ENCODE measurements at regions not wholly inside any gene's neighbourhood (a gene's known extent, or its start where the extent isn't known, plus 50 kb on each side); places are given as distances from the start of the nearest gene placed in this dataset.

DNA sequence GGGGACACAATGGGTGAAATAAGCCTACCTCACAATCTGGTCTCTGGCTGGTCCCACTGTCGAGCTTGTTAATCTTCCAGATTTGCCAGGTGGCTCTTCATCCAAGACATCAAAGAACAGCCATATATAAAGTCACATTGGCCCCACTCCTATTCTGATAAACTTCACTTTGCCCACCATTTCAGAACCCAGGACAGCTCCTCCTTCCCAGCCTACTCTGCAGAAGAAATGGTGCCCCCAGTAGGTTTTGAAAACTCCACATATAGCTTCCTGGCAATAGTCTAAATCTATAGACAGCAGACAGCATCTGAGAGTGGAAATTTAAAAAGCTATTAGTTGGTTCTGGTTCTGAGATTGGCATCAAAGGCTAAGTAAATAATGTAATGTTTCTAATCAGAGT lies 143.1 kb upstream of the PCSK2 start:
- no peaks in the 10 kb centered on the region for H3F3A ChIP-seq (ENCODE audit: insufficient read depth, low read length, poor library complexity, severe bottlenecking)
- TF ChIP-seq RAD21 (conservative IDR thresholded peaks at IDR 0.05) (no peak), EZH2 (IDR thresholded peaks at IDR 0.05; ENCODE audit: borderline replicate concordance, insufficient read depth, low read length, poor library complexity, severe bottlenecking) (no peak), TAF1 (IDR thresholded peaks at IDR 0.05; ENCODE audit: low read depth) (no peak)
- TF ChIP-seq, protein P1, sequence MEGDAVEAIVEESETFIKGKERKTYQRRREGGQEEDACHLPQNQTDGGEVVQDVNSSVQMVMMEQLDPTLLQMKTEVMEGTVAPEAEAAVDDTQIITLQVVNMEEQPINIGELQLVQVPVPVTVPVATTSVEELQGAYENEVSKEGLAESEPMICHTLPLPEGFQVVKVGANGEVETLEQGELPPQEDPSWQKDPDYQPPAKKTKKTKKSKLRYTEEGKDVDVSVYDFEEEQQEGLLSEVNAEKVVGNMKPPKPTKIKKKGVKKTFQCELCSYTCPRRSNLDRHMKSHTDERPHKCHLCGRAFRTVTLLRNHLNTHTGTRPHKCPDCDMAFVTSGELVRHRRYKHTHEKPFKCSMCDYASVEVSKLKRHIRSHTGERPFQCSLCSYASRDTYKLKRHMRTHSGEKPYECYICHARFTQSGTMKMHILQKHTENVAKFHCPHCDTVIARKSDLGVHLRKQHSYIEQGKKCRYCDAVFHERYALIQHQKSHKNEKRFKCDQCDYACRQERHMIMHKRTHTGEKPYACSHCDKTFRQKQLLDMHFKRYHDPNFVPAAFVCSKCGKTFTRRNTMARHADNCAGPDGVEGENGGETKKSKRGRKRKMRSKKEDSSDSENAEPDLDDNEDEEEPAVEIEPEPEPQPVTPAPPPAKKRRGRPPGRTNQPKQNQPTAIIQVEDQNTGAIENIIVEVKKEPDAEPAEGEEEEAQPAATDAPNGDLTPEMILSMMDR (IDR thresholded peaks at IDR 0.05; ENCODE audit: poor library complexity, severe bottlenecking), result no peak

DNA sequence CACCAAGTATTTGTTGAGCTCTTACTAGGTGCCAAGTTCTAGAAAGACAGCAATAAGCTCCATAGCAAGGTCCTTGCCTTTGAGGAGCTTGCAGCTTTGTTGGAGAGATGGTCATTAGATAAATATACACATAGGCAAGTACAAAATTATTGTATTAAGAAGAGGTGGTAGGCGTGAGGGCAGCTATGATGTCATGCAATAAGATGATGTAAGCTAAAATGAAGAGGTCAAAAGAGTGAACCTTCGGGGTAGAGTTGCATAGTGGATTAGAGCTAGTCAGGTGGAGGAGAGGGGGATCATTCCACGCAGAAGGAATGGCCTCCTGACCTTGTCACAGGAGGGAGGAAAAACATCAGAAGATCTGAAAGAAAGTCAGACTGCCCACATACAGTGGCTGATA lies 141.9 kb upstream of the PCSK2 start:
- Histone ChIP-seq H3F3A (ENCODE audit: insufficient read depth, low read length, poor library complexity, severe bottlenecking) (no peaks in the 10 kb centered on the region), H3K9me2 (ENCODE audit: insufficient read depth, low read length) (no peaks in the 10 kb centered on the region), H3K27me3 (ENCODE audit: insufficient read depth, low read depth, low read length) (no peaks in the 10 kb centered on the region), H3K4me2 (ENCODE audit: low read length) (no peak overlapping the region), H3K9ac (ENCODE audit: low read length) (no peak overlapping the region), H3K79me2 (replicated peaks; ENCODE audit: insufficient read depth, low read length) (no peaks in the 10 kb centered on the region), H3K9me3 (ENCODE audit: low read length) (no peaks in the 10 kb centered on the region), H3K27ac (ENCODE audit: low read length) (no peak overlapping the region), H3K4me3 (ENCODE audit: low read length) (no peak overlapping the region), H4K20me1 (ENCODE audit: insufficient read depth) (no peaks in the 10 kb centered on the region), H3K36me3 (ENCODE audit: insufficient read depth, low read length) (no peaks in the 10 kb centered on the region), H2AFZ (ENCODE audit: low read depth, low read length) (no peak overlapping the region)
- no peak for TF ChIP-seq EZH2 (IDR thresholded peaks at IDR 0.05; ENCODE audit: borderline replicate concordance, insufficient read depth, low read length, poor library complexity, severe bottlenecking)
- TF ChIP-seq SMC3 (conservative IDR thresholded peaks at IDR 0.05; ENCODE audit: poor library complexity), result no peak
- TF ChIP-seq EP300 (conservative IDR thresholded peaks at IDR 0.05; ENCODE audit: poor library complexity, severe bottlenecking), result no peak
- no peak for TF ChIP-seq MXI1 (conservative IDR thresholded peaks at IDR 0.05; ENCODE audit: poor library complexity, severe bottlenecking)
- TF ChIP-seq, protein P1 (IDR thresholded peaks at IDR 0.05; ENCODE audit: poor library complexity, severe bottlenecking), result no peak
- TF ChIP-seq RAD21 (conservative IDR thresholded peaks at IDR 0.05), result no peak

More for the DNA sequence above, 143.1 kb upstream of the PCSK2 start:
- Histone ChIP-seq H4K20me1 (ENCODE audit: insufficient read depth) (no peaks in the 10 kb centered on the region), H3K27me3 (ENCODE audit: insufficient read depth, low read depth, low read length) (no peaks in the 10 kb centered on the region), H3K9me3 (ENCODE audit: low read length) (no peaks in the 10 kb centered on the region), H3K4me2 (ENCODE audit: low read length) (no peak overlapping the region), H3K9ac (ENCODE audit: low read length) (no peak overlapping the region), H3K27ac (ENCODE audit: low read length) (no peak overlapping the region), H3K36me3 (ENCODE audit: insufficient read depth, low read length) (no peaks in the 10 kb centered on the region), H3K4me3 (ENCODE audit: low read length) (no peak overlapping the region), H2AFZ (ENCODE audit: low read depth, low read length) (no peak overlapping the region), H3K79me2 (replicated peaks; ENCODE audit: insufficient read depth, low read length) (no peaks in the 10 kb centered on the region), H3K9me2 (ENCODE audit: insufficient read depth, low read length) (no peaks in the 10 kb centered on the region)

GRCh38 chr20:17093782-17094181 lies 133.1 kb upstream of the PCSK2 start:
- no peak overlapping the region for H2AFZ ChIP-seq (ENCODE audit: low read depth, low read length)
- no peaks in the 10 kb centered on the region for H3K9me2 ChIP-seq (ENCODE audit: insufficient read depth, low read length)
- TF ChIP-seq POLR2AphosphoS5 (IDR thresholded peaks at IDR 0.05), result peak; percentile 37
- TF ChIP-seq, protein P2, sequence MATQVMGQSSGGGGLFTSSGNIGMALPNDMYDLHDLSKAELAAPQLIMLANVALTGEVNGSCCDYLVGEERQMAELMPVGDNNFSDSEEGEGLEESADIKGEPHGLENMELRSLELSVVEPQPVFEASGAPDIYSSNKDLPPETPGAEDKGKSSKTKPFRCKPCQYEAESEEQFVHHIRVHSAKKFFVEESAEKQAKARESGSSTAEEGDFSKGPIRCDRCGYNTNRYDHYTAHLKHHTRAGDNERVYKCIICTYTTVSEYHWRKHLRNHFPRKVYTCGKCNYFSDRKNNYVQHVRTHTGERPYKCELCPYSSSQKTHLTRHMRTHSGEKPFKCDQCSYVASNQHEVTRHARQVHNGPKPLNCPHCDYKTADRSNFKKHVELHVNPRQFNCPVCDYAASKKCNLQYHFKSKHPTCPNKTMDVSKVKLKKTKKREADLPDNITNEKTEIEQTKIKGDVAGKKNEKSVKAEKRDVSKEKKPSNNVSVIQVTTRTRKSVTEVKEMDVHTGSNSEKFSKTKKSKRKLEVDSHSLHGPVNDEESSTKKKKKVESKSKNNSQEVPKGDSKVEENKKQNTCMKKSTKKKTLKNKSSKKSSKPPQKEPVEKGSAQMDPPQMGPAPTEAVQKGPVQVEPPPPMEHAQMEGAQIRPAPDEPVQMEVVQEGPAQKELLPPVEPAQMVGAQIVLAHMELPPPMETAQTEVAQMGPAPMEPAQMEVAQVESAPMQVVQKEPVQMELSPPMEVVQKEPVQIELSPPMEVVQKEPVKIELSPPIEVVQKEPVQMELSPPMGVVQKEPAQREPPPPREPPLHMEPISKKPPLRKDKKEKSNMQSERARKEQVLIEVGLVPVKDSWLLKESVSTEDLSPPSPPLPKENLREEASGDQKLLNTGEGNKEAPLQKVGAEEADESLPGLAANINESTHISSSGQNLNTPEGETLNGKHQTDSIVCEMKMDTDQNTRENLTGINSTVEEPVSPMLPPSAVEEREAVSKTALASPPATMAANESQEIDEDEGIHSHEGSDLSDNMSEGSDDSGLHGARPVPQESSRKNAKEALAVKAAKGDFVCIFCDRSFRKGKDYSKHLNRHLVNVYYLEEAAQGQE (IDR thresholded peaks at IDR 0.05; ENCODE audit: borderline replicate concordance), result peak; percentile 23
- no peak for TF ChIP-seq EZH2 (IDR thresholded peaks at IDR 0.05; ENCODE audit: borderline replicate concordance, insufficient read depth, low read length, poor library complexity, severe bottlenecking)
- no peaks in the 10 kb centered on the region for H3K36me3 ChIP-seq (ENCODE audit: insufficient read depth, low read length)
- H3K4me2 ChIP-seq (ENCODE audit: low read length), result no peak overlapping the region
- no peaks in the 10 kb centered on the region for H3K9me3 ChIP-seq (ENCODE audit: low read length)
- no peak overlapping the region for H3K4me3 ChIP-seq (ENCODE audit: low read length)
- H3K79me2 ChIP-seq (replicated peaks; ENCODE audit: insufficient read depth, low read length), result no peaks in the 10 kb centered on the region
- H3K27me3 ChIP-seq (ENCODE audit: insufficient read depth, low read depth, low read length), result no peaks in the 10 kb centered on the region
- no peak overlapping the region for H3K27ac ChIP-seq (ENCODE audit: low read length)
- no peaks in the 10 kb centered on the region for H4K20me1 ChIP-seq (ENCODE audit: insufficient read depth)
- H3K9ac ChIP-seq (ENCODE audit: low read length), result no peak overlapping the region
- H3F3A ChIP-seq (ENCODE audit: insufficient read depth, low read length, poor library complexity, severe bottlenecking), result no peaks in the 10 kb centered on the region
